ENCODE measurements at regions not wholly inside any gene's neighbourhood (a gene's known extent, or its start where the extent isn't known, plus 50 kb on each side); places are given as distances from the start of the nearest gene placed in this dataset.

- Mint-ChIP-seq H3K9me3 (ENCODE audit: unreplicated experiment) (no peaks in the 10 kb centered on the region), H3K27ac (ENCODE audit: unreplicated experiment) (no peak overlapping the region), H3K4me1 (ENCODE audit: unreplicated experiment) (peaks cover 6% of the 10 kb centered on the region), H3K36me3 (ENCODE audit: low read depth, unreplicated experiment) (no peaks in the 10 kb centered on the region), H3K4me3 (ENCODE audit: unreplicated experiment) (no peak overlapping the region), H3K27me3 (ENCODE audit: unreplicated experiment) (no peaks in the 10 kb centered on the region)
- TF ChIP-seq, protein P1, sequence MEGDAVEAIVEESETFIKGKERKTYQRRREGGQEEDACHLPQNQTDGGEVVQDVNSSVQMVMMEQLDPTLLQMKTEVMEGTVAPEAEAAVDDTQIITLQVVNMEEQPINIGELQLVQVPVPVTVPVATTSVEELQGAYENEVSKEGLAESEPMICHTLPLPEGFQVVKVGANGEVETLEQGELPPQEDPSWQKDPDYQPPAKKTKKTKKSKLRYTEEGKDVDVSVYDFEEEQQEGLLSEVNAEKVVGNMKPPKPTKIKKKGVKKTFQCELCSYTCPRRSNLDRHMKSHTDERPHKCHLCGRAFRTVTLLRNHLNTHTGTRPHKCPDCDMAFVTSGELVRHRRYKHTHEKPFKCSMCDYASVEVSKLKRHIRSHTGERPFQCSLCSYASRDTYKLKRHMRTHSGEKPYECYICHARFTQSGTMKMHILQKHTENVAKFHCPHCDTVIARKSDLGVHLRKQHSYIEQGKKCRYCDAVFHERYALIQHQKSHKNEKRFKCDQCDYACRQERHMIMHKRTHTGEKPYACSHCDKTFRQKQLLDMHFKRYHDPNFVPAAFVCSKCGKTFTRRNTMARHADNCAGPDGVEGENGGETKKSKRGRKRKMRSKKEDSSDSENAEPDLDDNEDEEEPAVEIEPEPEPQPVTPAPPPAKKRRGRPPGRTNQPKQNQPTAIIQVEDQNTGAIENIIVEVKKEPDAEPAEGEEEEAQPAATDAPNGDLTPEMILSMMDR (IDR thresholded peaks at IDR 0.05; ENCODE audit: unreplicated experiment) = no peak
- no peak for DNase-seq (ENCODE audit: low spot score)
These were observed 295.6 kb upstream of the F9 start for GRCh38 chrX:139234898-139235297.

GRCh38 chrX:139224953-139225665, 305.4 kb upstream of the F9 start:
- no peaks in the 10 kb centered on the region for H3K36me3 Mint-ChIP-seq (ENCODE audit: low read depth, unreplicated experiment)
- TF ChIP-seq, protein P1 (IDR thresholded peaks at IDR 0.05; ENCODE audit: unreplicated experiment) = no peak
- H3K4me1 Mint-ChIP-seq (ENCODE audit: unreplicated experiment) = peaks cover 44% of the 10 kb centered on the region
- peaks cover 2% of the 10 kb centered on the region for H3K27me3 Mint-ChIP-seq (ENCODE audit: unreplicated experiment)
- no peak overlapping the region for H3K4me3 Mint-ChIP-seq (ENCODE audit: unreplicated experiment)
- DNase-seq (ENCODE audit: low spot score) = peak; percentile 8
- no peaks in the 10 kb centered on the region for H3K9me3 Mint-ChIP-seq (ENCODE audit: unreplicated experiment)
- peak overlapping the region; percentile 52 for H3K27ac Mint-ChIP-seq (ENCODE audit: unreplicated experiment)

GRCh38 chrX:139222511-139223200, 307.9 kb upstream of the F9 start:
- TF ChIP-seq, protein P1 (IDR thresholded peaks at IDR 0.05; ENCODE audit: unreplicated experiment) = no peak

DNA sequence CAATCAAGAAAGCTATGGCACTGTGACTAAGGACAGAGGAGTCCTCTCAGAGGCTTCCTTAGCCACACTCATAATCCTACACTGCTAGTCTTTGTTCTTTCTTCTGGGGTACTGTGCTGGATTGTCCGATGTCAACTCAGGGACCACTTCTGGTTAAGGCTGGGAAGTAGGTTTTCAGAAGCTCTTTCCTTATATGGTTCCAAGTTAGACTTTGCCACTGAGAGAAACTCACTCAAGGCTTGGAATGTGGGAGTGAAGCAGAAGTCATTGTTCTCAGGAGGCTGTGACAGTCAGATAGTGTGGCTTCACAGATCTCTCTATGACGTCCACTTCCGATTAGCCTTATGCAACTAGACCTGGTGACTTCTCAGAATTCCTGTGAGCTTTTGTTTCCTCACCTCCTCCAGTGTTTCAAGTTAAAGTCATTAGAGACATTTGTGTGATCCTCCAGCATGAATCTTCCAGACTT, 317.3 kb upstream of the F9 start:
- no peak for DNase-seq (ENCODE audit: low spot score)
- peak overlapping the region; percentile 81 for H3K27ac Mint-ChIP-seq (ENCODE audit: unreplicated experiment)
- no peaks in the 10 kb centered on the region for H3K9me3 Mint-ChIP-seq (ENCODE audit: unreplicated experiment)
- H3K4me1 Mint-ChIP-seq (ENCODE audit: unreplicated experiment) = peaks cover 15% of the 10 kb centered on the region
- no peaks in the 10 kb centered on the region for H3K27me3 Mint-ChIP-seq (ENCODE audit: unreplicated experiment)
- no peak overlapping the region for H3K4me3 Mint-ChIP-seq (ENCODE audit: unreplicated experiment)
- H3K36me3 Mint-ChIP-seq (ENCODE audit: low read depth, unreplicated experiment) = no peaks in the 10 kb centered on the region
- TF ChIP-seq, protein P1 (IDR thresholded peaks at IDR 0.05; ENCODE audit: unreplicated experiment) = no peak

More at GRCh38 chrX:139222511-139223200, 307.9 kb upstream of the F9 start:
- no peaks in the 10 kb centered on the region for H3K27me3 Mint-ChIP-seq (ENCODE audit: unreplicated experiment)
- H3K9me3 Mint-ChIP-seq (ENCODE audit: unreplicated experiment) = no peaks in the 10 kb centered on the region
- H3K4me3 Mint-ChIP-seq (ENCODE audit: unreplicated experiment) = no peak overlapping the region
- H3K4me1 Mint-ChIP-seq (ENCODE audit: unreplicated experiment) = peaks cover 25% of the 10 kb centered on the region
- H3K27ac Mint-ChIP-seq (ENCODE audit: unreplicated experiment) = no peak overlapping the region
- no peaks in the 10 kb centered on the region for H3K36me3 Mint-ChIP-seq (ENCODE audit: low read depth, unreplicated experiment)
- no peak for DNase-seq (ENCODE audit: low spot score)
